Testis (tissue), 2 donors: ENCODE measurements at regions not wholly inside any gene's neighbourhood (a gene's known extent, or its start where the extent isn't known, plus 50 kb on each side); places are given as distances from the start of the nearest gene placed in this dataset.

ENCODE experiments used
- DNase-seq: peaks from one replicate; pipeline ENCODE4 v3.0.0-alpha.2; 2019
- H3K27ac ChIP-seq, 2 donors: fragments of 200-600 bp; sonication (generic); one replicate each; pipeline ENCODE4 v1.5.1; 2019
- H3K27me3 ChIP-seq: fragments of 200-600 bp; sonication (generic); one replicate; pipeline ENCODE4 v1.5.1; 2019
- H3K36me3 ChIP-seq: fragments of 200-600 bp; sonication (generic); one replicate; pipeline ENCODE4 v1.5.1; 2017; ENCODE audit warnings: low read depth; ENCODE audit errors: missing control alignments
- H3K4me1 ChIP-seq: fragments of 200-600 bp; sonication (generic); one replicate; pipeline ENCODE4 v1.5.1; 2019
- H3K4me3 ChIP-seq, 2 donors: fragments of 200-600 bp; sonication (generic); one replicate each; pipeline ENCODE4 v1.5.1; 2017 to 2019
- H3K9me3 ChIP-seq: fragments of 200-600 bp; sonication (generic); one replicate; pipeline ENCODE4 v1.5.1; 2017
- POLR2A ChIP-seq: fragments of 450-650 bp; IDR thresholded peaks from one replicate; pipeline ENCODE4 v1.6.1; 2017; ENCODE audit warnings: antibody characterized with exemption, mild to moderate bottlenecking, moderate library complexity
- WGBS, 2 donors: methylation state at CpG; one replicate each; pipeline ENCODE4 v1.1.5; 2018; 5-methylcytosine and 5-hydroxymethylcytosine counted together
- intact Hi-C: fragments of 100-400 bp; cut with DNase I; formaldehyde crosslinking; loops from one replicate; pipeline ENCODE4 v1.15.1; 2023; ENCODE audit warnings: low total_unique reads
- TF ChIP-seq, protein P1 (sequence below), 3 experiments: fragments of 450-650 bp in 2 of 3; fragments of 200-600 bp in 1 of 3; sonication (generic) in 1 of 3; IDR thresholded peaks; one replicate each; pipeline ENCODE4 v1.5.1; 2016 to 2019; ENCODE audit warnings: antibody characterized with exemption in 3 of 3, mild to moderate bottlenecking in 2 of 3, moderate library complexity in 1 of 3

GRCh38 chr11:92057849-92058442, 166.7 kb upstream of the FAT3 start:
- intact Hi-C loops, result loop anchor here (10.0 kb wide), 1 partner anchor 693 kb away; no protein-coding TSS in a partner anchor
- no peaks in the 10 kb centered on the region for H3K27me3 ChIP-seq
- TF ChIP-seq POLR2A, result no peak
- TF ChIP-seq, protein P1, sequence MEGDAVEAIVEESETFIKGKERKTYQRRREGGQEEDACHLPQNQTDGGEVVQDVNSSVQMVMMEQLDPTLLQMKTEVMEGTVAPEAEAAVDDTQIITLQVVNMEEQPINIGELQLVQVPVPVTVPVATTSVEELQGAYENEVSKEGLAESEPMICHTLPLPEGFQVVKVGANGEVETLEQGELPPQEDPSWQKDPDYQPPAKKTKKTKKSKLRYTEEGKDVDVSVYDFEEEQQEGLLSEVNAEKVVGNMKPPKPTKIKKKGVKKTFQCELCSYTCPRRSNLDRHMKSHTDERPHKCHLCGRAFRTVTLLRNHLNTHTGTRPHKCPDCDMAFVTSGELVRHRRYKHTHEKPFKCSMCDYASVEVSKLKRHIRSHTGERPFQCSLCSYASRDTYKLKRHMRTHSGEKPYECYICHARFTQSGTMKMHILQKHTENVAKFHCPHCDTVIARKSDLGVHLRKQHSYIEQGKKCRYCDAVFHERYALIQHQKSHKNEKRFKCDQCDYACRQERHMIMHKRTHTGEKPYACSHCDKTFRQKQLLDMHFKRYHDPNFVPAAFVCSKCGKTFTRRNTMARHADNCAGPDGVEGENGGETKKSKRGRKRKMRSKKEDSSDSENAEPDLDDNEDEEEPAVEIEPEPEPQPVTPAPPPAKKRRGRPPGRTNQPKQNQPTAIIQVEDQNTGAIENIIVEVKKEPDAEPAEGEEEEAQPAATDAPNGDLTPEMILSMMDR (IDR thresholded peaks at IDR 0.05), result no peak
- H3K4me3 ChIP-seq, result no peak overlapping the region
- no peaks in the 10 kb centered on the region for H3K4me1 ChIP-seq
- no peaks in the 10 kb centered on the region for H3K36me3 ChIP-seq
- no peak for DNase-seq
- no peak overlapping the region for H3K27ac ChIP-seq
- WGBS, 2 donors, result 36 to 45% methylated on average over 2 of the region's 2 CpGs
- H3K9me3 ChIP-seq, result no peaks in the 10 kb centered on the region

GRCh38 chr11:92053216-92053615, 171.4 kb upstream of the FAT3 start:
- intact Hi-C loops, result loop anchor here (10.0 kb wide), 1 partner anchor 688 kb away; no protein-coding TSS in a partner anchor
- no peak for DNase-seq
- no peak overlapping the region for H3K4me3 ChIP-seq
- H3K4me1 ChIP-seq, result no peaks in the 10 kb centered on the region
- TF ChIP-seq POLR2A, result no peak
- TF ChIP-seq, protein P1 (IDR thresholded peaks at IDR 0.05), result no peak
- H3K27me3 ChIP-seq, result no peaks in the 10 kb centered on the region
- H3K27ac ChIP-seq, result no peak overlapping the region
- H3K9me3 ChIP-seq, result no peaks in the 10 kb centered on the region
- no peaks in the 10 kb centered on the region for H3K36me3 ChIP-seq

DNA sequence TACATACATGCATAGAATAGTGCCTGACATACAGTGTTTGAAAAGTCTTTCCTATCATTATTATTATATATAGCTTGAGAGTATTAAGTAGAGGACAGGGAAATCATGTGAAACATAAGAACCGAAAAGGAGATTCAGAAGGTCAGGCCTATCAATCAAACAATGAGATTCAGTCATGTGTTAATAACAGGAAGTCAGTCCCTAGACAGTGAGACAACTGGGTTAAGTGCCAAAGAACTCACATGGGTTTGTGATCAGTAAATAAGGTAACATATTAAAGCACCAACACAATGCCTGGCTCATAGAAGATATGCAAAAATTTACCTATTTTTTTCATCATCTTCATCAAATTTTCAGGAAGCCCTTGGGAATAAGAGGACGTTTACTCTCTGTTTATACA, 174.3 kb upstream of the FAT3 start:
- no peak overlapping the region for H3K4me3 ChIP-seq
- H3K27me3 ChIP-seq, result no peaks in the 10 kb centered on the region
- WGBS, 2 donors, result 58 to 62% methylated on average over 2 of the region's 2 CpGs
- intact Hi-C loops, result loop anchor here (10.0 kb wide), 1 partner anchor 686 kb away; no protein-coding TSS in a partner anchor
- no peaks in the 10 kb centered on the region for H3K36me3 ChIP-seq
- no peaks in the 10 kb centered on the region for H3K9me3 ChIP-seq
- no peak overlapping the region for H3K27ac ChIP-seq
- no peaks in the 10 kb centered on the region for H3K4me1 ChIP-seq
- TF ChIP-seq, protein P1 (IDR thresholded peaks at IDR 0.05), result no peak
- no peak for TF ChIP-seq POLR2A
- no peak for DNase-seq

DNA sequence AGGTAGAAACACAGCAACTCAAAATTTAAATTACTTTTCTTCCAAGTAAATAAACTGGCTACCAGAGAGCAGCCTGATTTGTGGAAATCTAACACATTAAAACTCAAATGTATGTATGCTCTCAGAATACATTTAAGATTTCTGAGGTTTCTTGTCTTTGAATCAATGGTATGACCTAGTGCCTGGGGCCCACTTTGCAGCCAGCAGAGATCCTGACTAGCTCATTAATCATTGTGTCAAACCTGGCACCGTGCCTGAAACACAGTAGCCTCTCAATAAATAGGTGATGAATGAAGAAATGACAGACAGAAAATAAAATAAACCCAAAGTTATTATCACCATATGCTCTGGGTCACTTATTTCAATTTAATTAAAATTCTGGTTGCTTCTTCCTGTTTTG, 176.2 kb upstream of the FAT3 start:
- Histone ChIP-seq H3K27me3 (no peaks in the 10 kb centered on the region), H3K36me3 (no peaks in the 10 kb centered on the region), H3K9me3 (no peaks in the 10 kb centered on the region), H3K4me1 (no peaks in the 10 kb centered on the region), H3K27ac (no peak overlapping the region), H3K4me3 (no peak overlapping the region)
- TF ChIP-seq, protein P1 (IDR thresholded peaks at IDR 0.05), result no peak
- TF ChIP-seq POLR2A, result no peak
- DNase-seq, result no peak
- intact Hi-C loops, result no loop called here
- 26 to 27% methylated on average over 1 of the region's 1 CpG for WGBS, 2 donors

DNA sequence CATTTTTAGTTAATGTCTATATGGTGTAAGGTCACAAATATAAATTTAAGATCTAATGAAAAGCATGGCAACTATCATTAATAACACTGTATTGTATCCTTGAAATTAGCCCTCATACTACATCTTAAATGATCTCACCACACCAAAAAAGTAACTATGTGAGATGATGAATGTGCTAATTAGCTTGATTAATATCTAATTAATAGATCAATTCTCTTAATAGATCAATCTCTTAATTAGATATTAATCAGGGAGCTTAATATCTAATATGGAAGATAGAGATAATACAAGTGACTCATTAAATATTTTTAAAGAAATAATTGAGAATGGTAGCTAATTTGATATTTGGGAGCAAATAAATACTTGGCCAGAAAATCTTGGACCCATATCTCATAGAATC, 178.5 kb upstream of the FAT3 start:
- intact Hi-C loops, result no loop called here
- DNase-seq, result no peak
- Histone ChIP-seq H3K27ac (no peak overlapping the region), H3K27me3 (no peaks in the 10 kb centered on the region), H3K9me3 (no peaks in the 10 kb centered on the region), H3K4me3 (no peak overlapping the region), H3K36me3 (no peaks in the 10 kb centered on the region), H3K4me1 (no peaks in the 10 kb centered on the region)
- no peak for TF ChIP-seq POLR2A
- TF ChIP-seq, protein P1 (IDR thresholded peaks at IDR 0.05), result no peak
